ENCODE measurements at regions not wholly inside any gene's neighbourhood (a gene's known extent, or its start where the extent isn't known, plus 50 kb on each side); places are given as distances from the start of the nearest gene placed in this dataset.

DNA sequence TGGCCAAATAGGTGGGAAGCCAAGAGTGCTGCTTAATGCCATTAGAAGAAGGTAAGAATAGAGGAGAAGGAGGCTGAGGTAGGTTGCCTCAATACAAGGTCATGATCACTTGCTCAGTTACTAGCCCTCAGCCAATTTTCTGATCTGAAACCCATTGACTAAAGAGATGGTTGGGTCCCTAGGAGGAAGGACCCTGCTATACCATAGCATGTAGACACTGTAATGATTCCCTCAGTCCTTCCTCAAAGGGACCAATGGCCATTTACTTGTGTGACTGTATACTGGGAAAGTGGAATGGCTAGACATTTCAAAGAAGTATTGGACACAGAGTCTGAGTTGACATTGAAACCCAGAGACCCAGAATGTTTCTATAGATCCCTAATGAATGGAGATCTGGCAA lies 108.5 kb upstream of the MAP1B start:
- no peak overlapping the region for H3K27ac ChIP-seq
- H3K4me1 ChIP-seq, result no peaks in the 10 kb centered on the region
- H3K4me3 ChIP-seq, result no peak overlapping the region
- no peaks in the 10 kb centered on the region for H3K9me3 ChIP-seq
- H3K27me3 ChIP-seq, result no peaks in the 10 kb centered on the region
- intact Hi-C loops (cut with DNase I; ENCODE audit: low total_unique reads), result no loop called here
- TF ChIP-seq, protein P1, sequence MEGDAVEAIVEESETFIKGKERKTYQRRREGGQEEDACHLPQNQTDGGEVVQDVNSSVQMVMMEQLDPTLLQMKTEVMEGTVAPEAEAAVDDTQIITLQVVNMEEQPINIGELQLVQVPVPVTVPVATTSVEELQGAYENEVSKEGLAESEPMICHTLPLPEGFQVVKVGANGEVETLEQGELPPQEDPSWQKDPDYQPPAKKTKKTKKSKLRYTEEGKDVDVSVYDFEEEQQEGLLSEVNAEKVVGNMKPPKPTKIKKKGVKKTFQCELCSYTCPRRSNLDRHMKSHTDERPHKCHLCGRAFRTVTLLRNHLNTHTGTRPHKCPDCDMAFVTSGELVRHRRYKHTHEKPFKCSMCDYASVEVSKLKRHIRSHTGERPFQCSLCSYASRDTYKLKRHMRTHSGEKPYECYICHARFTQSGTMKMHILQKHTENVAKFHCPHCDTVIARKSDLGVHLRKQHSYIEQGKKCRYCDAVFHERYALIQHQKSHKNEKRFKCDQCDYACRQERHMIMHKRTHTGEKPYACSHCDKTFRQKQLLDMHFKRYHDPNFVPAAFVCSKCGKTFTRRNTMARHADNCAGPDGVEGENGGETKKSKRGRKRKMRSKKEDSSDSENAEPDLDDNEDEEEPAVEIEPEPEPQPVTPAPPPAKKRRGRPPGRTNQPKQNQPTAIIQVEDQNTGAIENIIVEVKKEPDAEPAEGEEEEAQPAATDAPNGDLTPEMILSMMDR (IDR thresholded peaks at IDR 0.05), result no peak
- TF ChIP-seq POLR2A (IDR thresholded peaks at IDR 0.05), result no peak
- no peaks in the 10 kb centered on the region for H3K36me3 ChIP-seq
- no peak for DNase-seq

DNA sequence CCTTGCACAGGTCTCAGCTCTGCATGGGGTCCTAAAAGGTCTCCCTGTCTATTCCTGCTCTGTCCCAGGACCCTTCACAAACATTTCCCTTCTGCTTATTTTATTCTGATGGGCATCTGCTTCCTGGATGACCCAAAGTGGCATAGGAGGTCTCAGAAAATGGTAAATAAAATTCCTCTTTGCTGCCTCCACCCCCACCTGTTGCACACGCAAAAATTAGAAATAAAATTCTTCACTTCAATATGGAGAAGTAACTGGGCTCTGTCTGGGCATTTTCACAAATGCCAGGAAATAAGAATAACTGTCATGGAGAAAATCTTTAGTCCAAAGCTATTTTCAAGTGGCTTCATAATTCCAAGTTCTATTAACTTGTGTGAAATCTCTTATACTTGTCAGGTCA lies 106.6 kb upstream of the MAP1B start:
- H3K27ac ChIP-seq, result no peak overlapping the region
- no peaks in the 10 kb centered on the region for H3K36me3 ChIP-seq
- no peaks in the 10 kb centered on the region for H3K9me3 ChIP-seq
- intact Hi-C loops (cut with DNase I; ENCODE audit: low total_unique reads), result no loop called here
- H3K4me1 ChIP-seq, result no peaks in the 10 kb centered on the region
- no peak for DNase-seq
- no peaks in the 10 kb centered on the region for H3K27me3 ChIP-seq
- H3K4me3 ChIP-seq, result no peak overlapping the region
- TF ChIP-seq, protein P1 (IDR thresholded peaks at IDR 0.05), result no peak
- TF ChIP-seq POLR2A (IDR thresholded peaks at IDR 0.05), result no peak

DNA sequence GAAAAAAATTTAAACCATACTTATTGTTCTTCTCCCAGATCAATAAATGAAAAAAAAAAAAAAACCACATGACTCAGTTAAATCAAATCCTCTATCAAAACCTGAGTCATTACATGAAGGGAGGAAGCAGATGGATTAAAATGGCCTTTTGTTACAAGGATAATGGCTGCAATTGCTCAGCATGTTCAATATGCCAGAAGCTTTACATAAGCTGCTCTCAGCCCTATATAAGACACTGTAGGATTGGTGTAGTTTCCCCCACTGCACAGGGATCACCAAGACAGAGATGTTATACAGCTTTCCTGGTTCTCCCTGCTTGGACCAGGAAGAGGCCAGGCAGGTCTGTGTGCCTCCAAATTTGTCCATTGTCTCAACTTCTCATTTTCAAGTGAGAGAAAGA lies 101.6 kb upstream of the MAP1B start:
- Histone ChIP-seq H3K27me3 (no peaks in the 10 kb centered on the region), H3K27ac (no peak overlapping the region), H3K4me3 (no peak overlapping the region), H3K9me3 (no peaks in the 10 kb centered on the region), H3K36me3 (no peaks in the 10 kb centered on the region), H3K4me1 (no peaks in the 10 kb centered on the region)
- DNase-seq, result no peak
- intact Hi-C loops (cut with DNase I; ENCODE audit: low total_unique reads), result no loop called here
- TF ChIP-seq, protein P1 (IDR thresholded peaks at IDR 0.05), result no peak
- TF ChIP-seq POLR2A (IDR thresholded peaks at IDR 0.05), result no peak

DNA sequence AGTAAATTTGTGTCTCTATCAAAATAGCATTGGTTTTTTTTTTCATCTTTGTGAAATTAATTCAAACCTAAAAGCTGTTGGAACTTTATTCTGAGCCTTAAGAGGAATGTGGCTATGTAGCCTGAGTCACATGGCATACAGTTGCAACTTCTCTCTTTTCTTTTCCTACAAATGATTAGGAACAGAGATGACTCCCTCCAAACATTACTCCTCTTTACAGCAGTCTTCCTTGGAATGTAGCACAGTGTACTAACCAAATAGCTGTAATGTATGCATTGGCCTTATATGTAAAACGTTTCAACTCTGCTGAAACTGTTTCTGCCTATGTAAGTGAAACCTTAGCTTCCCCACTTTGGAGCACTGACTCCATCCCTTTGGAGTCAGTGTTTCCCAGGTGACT lies 100.9 kb upstream of the MAP1B start:
- Histone ChIP-seq H3K4me3 (no peak overlapping the region), H3K36me3 (no peaks in the 10 kb centered on the region), H3K4me1 (no peaks in the 10 kb centered on the region), H3K9me3 (no peaks in the 10 kb centered on the region), H3K27ac (no peak overlapping the region), H3K27me3 (no peaks in the 10 kb centered on the region)
- no peak for TF ChIP-seq POLR2A (IDR thresholded peaks at IDR 0.05)
- TF ChIP-seq, protein P1 (IDR thresholded peaks at IDR 0.05), result no peak
- intact Hi-C loops (cut with DNase I; ENCODE audit: low total_unique reads), result no loop called here
- no peak for DNase-seq

DNA sequence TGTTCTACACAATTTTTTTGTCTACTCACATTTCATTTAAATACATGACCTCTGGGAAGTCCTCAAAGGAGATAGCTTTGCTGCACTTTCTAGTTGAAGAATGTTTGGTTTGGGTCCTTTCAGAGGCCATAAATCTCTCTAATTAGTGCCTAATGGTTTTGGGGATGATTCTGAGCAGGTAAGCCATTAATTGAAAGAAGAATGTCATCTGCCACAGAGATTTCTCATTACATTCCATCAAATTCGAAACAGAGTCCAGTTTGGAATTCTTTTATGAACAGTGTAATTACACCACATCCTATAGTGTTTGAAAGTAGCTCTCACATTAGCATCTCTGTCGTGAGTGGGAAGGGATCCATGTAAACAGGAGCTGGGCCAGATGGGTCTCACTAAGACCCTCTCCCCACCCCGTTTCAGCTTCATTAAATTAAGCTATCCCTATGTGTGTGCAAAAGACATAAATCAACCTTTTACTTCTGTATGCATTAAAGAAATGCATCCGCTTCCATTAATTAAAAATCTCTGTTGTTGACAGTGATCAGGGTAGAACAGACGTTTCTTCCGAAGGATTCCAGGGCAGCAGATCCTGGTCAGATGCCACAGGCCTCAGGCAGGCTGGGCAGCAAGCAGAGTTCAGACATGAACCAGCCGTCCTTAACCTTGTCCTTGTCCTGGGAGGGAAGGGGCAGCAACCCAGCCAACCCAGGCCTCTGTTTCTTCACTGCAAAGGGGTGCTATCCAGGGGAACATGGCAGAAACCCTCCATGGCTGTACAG lies 99.8 kb upstream of the MAP1B start:
- H3K9me3 ChIP-seq, result no peaks in the 10 kb centered on the region
- H3K36me3 ChIP-seq, result no peaks in the 10 kb centered on the region
- DNase-seq, result no peak
- TF ChIP-seq, protein P1 (IDR thresholded peaks at IDR 0.05), result no peak
- no peak for TF ChIP-seq POLR2A (IDR thresholded peaks at IDR 0.05)
- no peaks in the 10 kb centered on the region for H3K27me3 ChIP-seq
- H3K27ac ChIP-seq, result no peak overlapping the region
- intact Hi-C loops (cut with DNase I; ENCODE audit: low total_unique reads), result no loop called here
- H3K4me1 ChIP-seq, result no peaks in the 10 kb centered on the region
- H3K4me3 ChIP-seq, result no peak overlapping the region
